ENCODE measurements at regions not wholly inside any gene's neighbourhood (a gene's known extent, or its start where the extent isn't known, plus 50 kb on each side); places are given as distances from the start of the nearest gene placed in this dataset.

- TF ChIP-seq, protein P1, sequence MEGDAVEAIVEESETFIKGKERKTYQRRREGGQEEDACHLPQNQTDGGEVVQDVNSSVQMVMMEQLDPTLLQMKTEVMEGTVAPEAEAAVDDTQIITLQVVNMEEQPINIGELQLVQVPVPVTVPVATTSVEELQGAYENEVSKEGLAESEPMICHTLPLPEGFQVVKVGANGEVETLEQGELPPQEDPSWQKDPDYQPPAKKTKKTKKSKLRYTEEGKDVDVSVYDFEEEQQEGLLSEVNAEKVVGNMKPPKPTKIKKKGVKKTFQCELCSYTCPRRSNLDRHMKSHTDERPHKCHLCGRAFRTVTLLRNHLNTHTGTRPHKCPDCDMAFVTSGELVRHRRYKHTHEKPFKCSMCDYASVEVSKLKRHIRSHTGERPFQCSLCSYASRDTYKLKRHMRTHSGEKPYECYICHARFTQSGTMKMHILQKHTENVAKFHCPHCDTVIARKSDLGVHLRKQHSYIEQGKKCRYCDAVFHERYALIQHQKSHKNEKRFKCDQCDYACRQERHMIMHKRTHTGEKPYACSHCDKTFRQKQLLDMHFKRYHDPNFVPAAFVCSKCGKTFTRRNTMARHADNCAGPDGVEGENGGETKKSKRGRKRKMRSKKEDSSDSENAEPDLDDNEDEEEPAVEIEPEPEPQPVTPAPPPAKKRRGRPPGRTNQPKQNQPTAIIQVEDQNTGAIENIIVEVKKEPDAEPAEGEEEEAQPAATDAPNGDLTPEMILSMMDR (IDR thresholded peaks at IDR 0.05) = no peak
- no peak for TF ChIP-seq POLR2A (IDR thresholded peaks at IDR 0.05)
Measured at GRCh38 chr20:52787962-52788361, 184.2 kb upstream of the TSHZ2 start.

All from Peyer's patch (tissue), 4 donors.